ENCODE measurements at regions not wholly inside any gene's neighbourhood (a gene's known extent, or its start where the extent isn't known, plus 50 kb on each side); places are given as distances from the start of the nearest gene placed in this dataset.

DNA sequence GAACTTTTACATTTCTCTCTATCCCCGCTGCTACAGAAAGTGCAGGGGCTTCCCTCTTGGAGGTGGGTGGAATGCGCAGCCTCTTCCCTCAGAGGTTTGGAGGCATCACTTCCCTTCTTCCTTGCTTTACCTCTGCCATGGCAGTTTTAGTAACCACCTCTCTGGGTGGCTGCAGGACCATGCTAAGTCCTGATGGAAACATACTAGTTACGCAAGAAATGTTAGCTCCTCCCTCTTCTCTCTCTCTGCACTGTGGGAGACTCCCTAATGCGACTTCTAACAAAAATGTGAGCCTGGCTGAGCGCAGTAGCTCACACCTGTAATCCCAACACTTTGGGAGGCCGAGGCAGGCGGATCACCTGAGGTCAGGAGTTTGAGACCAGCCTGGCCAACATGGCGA, 116.8 kb upstream of the RAB6C start:
- no peak for DNase-seq (ENCODE audit: low read depth, low spot score)
- no peaks in the 10 kb centered on the region for H3K27me3 ChIP-seq (ENCODE audit: control insufficient read depth, extremely low read depth, insufficient read depth, low read length)
- dilution Hi-C loops (cut with MboI; ENCODE audit: extremely low pct_ligation_motif_present, low sequenced_read_pairs): no loop called here

GRCh38 chr2:129863350-129863749, 116.1 kb upstream of the RAB6C start:
- Histone ChIP-seq H3K9me1 (ENCODE audit: control insufficient read depth, extremely low read depth, insufficient read depth, low read length) (no peaks in the 10 kb centered on the region), H3K27ac (ENCODE audit: control insufficient read depth, insufficient read depth, low read length) (no peak overlapping the region), H3K9me3 (ENCODE audit: control insufficient read depth, low read depth, low read length) (no peaks in the 10 kb centered on the region), H3K4me3 (ENCODE audit: control insufficient read depth in 2 of 3, extremely low read depth in 1 of 3, insufficient read depth in 2 of 3, low read depth in 1 of 3, low read length in 3 of 3) (no peak overlapping the region), H3K4me2 (ENCODE audit: control insufficient read depth, extremely low read depth, insufficient read depth, low read depth, low read length) (no peak overlapping the region), H3K36me3 (ENCODE audit: control insufficient read depth in 2 of 2, extremely low read depth in 1 of 2, insufficient read depth in 2 of 2, low read length in 2 of 2) (no peaks in the 10 kb centered on the region), H4K20me1 (ENCODE audit: control insufficient read depth, extremely low read depth, insufficient read depth, low read length) (no peaks in the 10 kb centered on the region), H3K79me2 (ENCODE audit: control insufficient read depth, insufficient read depth, low read length) (no peaks in the 10 kb centered on the region), H3K27me3 (ENCODE audit: control insufficient read depth, extremely low read depth, insufficient read depth, low read length) (no peaks in the 10 kb centered on the region), H3K9ac (ENCODE audit: control insufficient read depth, extremely low read depth, insufficient read depth, low read length) (no peak overlapping the region), H2AFZ (ENCODE audit: control insufficient read depth, low read length) (no peak overlapping the region), H3K4me1 (ENCODE audit: control insufficient read depth, extremely low read depth, insufficient read depth, low read length) (no peaks in the 10 kb centered on the region)
- FAIRE-seq: no peak
- no peak for TF ChIP-seq EZH2 (IDR thresholded peaks at IDR 0.05; ENCODE audit: low read length)
- TF ChIP-seq, protein P1, sequence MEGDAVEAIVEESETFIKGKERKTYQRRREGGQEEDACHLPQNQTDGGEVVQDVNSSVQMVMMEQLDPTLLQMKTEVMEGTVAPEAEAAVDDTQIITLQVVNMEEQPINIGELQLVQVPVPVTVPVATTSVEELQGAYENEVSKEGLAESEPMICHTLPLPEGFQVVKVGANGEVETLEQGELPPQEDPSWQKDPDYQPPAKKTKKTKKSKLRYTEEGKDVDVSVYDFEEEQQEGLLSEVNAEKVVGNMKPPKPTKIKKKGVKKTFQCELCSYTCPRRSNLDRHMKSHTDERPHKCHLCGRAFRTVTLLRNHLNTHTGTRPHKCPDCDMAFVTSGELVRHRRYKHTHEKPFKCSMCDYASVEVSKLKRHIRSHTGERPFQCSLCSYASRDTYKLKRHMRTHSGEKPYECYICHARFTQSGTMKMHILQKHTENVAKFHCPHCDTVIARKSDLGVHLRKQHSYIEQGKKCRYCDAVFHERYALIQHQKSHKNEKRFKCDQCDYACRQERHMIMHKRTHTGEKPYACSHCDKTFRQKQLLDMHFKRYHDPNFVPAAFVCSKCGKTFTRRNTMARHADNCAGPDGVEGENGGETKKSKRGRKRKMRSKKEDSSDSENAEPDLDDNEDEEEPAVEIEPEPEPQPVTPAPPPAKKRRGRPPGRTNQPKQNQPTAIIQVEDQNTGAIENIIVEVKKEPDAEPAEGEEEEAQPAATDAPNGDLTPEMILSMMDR (optimal IDR thresholded peaks at IDR 0.05 in 1 of 3, IDR thresholded peaks at IDR 0.05 in 1 of 3, conservative IDR thresholded peaks at IDR 0.05 in 1 of 3; ENCODE audit: extremely low read depth in 1 of 3, insufficient read depth in 2 of 3, low read length in 3 of 3): no peak
- dilution Hi-C loops (cut with MboI; ENCODE audit: extremely low pct_ligation_motif_present, low sequenced_read_pairs): no loop called here
- no peak for DNase-seq (ENCODE audit: low read depth, low spot score)

More for the DNA sequence above, 116.8 kb upstream of the RAB6C start:
- Histone ChIP-seq H3K4me1 (ENCODE audit: control insufficient read depth, extremely low read depth, insufficient read depth, low read length) (no peaks in the 10 kb centered on the region), H3K9me3 (ENCODE audit: control insufficient read depth, low read depth, low read length) (no peaks in the 10 kb centered on the region), H3K27ac (ENCODE audit: control insufficient read depth, insufficient read depth, low read length) (no peak overlapping the region), H3K9me1 (ENCODE audit: control insufficient read depth, extremely low read depth, insufficient read depth, low read length) (no peaks in the 10 kb centered on the region), H3K4me3 (ENCODE audit: control insufficient read depth in 2 of 3, extremely low read depth in 1 of 3, insufficient read depth in 2 of 3, low read depth in 1 of 3, low read length in 3 of 3) (no peak overlapping the region), H3K9ac (ENCODE audit: control insufficient read depth, extremely low read depth, insufficient read depth, low read length) (no peak overlapping the region), H3K79me2 (ENCODE audit: control insufficient read depth, insufficient read depth, low read length) (no peaks in the 10 kb centered on the region), H4K20me1 (ENCODE audit: control insufficient read depth, extremely low read depth, insufficient read depth, low read length) (no peaks in the 10 kb centered on the region), H3K4me2 (ENCODE audit: control insufficient read depth, extremely low read depth, insufficient read depth, low read depth, low read length) (no peak overlapping the region), H2AFZ (ENCODE audit: control insufficient read depth, low read length) (no peak overlapping the region), H3K36me3 (ENCODE audit: control insufficient read depth in 2 of 2, extremely low read depth in 1 of 2, insufficient read depth in 2 of 2, low read length in 2 of 2) (no peaks in the 10 kb centered on the region)
- TF ChIP-seq, protein P1 (optimal IDR thresholded peaks at IDR 0.05 in 1 of 3, IDR thresholded peaks at IDR 0.05 in 1 of 3, conservative IDR thresholded peaks at IDR 0.05 in 1 of 3; ENCODE audit: extremely low read depth in 1 of 3, insufficient read depth in 2 of 3, low read length in 3 of 3): no peak
- TF ChIP-seq EZH2 (IDR thresholded peaks at IDR 0.05; ENCODE audit: low read length): no peak
- no peak for FAIRE-seq
